ENCODE measurements at regions not wholly inside any gene's neighbourhood (a gene's known extent, or its start where the extent isn't known, plus 50 kb on each side); places are given as distances from the start of the nearest gene placed in this dataset.

DNA sequence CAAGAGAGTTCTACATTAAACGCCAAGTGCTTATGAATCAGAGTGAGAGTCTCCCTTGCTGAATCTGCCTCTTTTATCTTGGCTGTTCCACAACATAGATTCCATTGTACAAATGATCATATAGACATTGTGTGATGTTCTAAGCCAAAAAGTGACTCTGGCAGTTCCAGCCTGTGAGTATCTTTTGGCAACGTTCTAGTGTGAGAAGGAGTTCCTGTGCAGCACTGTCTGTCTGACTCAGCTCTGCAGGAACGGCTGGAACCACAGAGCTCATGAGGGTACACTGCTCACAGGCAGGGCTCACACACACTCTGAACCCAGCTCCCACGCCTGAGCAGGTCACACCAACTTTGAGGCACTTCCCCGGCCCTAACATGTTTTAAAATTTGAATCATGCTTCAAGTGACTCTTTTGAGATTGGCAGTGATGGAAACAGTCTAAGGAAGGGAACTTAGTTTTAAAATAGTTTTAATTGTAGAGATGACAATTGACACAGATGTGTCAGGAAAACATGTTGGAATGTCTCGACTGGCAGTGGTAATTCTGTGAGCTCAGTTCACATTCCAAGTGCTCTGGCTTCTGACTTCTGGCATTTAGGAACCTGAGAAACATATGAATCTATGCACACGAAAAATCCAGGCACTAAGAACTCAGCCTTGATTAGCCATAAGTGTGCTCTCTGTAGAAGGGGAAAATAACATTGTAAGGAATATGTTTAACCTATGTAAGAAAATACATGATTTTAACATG is 272.0 kb downstream of the UQCRFS1 start:
- H3K27ac ChIP-seq (ENCODE audit: low read depth, low read length, poor library complexity, severe bottlenecking): no peak overlapping the region
- H3K9me3 ChIP-seq (ENCODE audit: low read depth, low read length, poor library complexity, severe bottlenecking): peaks cover 23% of the 10 kb centered on the region
- no peaks in the 10 kb centered on the region for H3K27me3 ChIP-seq (replicated peaks; ENCODE audit: insufficient read depth, low read depth, low read length, poor library complexity)
- no peak overlapping the region for H3K4me3 ChIP-seq (ENCODE audit: low read depth, low read length, poor library complexity, severe bottlenecking)
- no peak for DNase-seq (ENCODE audit: low spot score)
- no peaks in the 10 kb centered on the region for H3K4me1 ChIP-seq (ENCODE audit: insufficient read depth, low read length, poor library complexity, severe bottlenecking)
- BruUV-seq (replicated peaks): no TSS peak
- ChIA-PET CTCF (no interaction called here), POLR2A (ENCODE audit: low non-redundant PET) (no interaction called here)
- no peaks in the 10 kb centered on the region for H3K36me3 ChIP-seq (ENCODE audit: insufficient read depth, low read length, poor library complexity, severe bottlenecking)
- TF ChIP-seq CTCF (conservative IDR thresholded peaks at IDR 0.05; ENCODE audit: low read depth, low read length) (no peak), EZH2 (IDR thresholded peaks at IDR 0.05; ENCODE audit: borderline replicate concordance, low read depth, low read length, poor library complexity, severe bottlenecking) (no peak)
- intact Hi-C loops (cut with micrococcal nuclease; ENCODE audit: unreplicated experiment): no loop called here

GRCh38 chr19:28939236-28939635 is 273.7 kb downstream of the UQCRFS1 start:
- Histone ChIP-seq H3K27ac (ENCODE audit: low read depth, low read length, poor library complexity, severe bottlenecking) (no peak overlapping the region), H3K9me3 (ENCODE audit: low read depth, low read length, poor library complexity, severe bottlenecking) (peaks cover 14% of the 10 kb centered on the region), H3K36me3 (ENCODE audit: insufficient read depth, low read length, poor library complexity, severe bottlenecking) (no peaks in the 10 kb centered on the region), H3K27me3 (replicated peaks; ENCODE audit: insufficient read depth, low read depth, low read length, poor library complexity) (no peaks in the 10 kb centered on the region), H3K4me3 (ENCODE audit: low read depth, low read length, poor library complexity, severe bottlenecking) (no peak overlapping the region), H3K4me1 (ENCODE audit: insufficient read depth, low read length, poor library complexity, severe bottlenecking) (no peaks in the 10 kb centered on the region)
- DNase-seq (ENCODE audit: low spot score): no peak
- no TSS peak for BruUV-seq (replicated peaks)
- ChIA-PET CTCF (no interaction called here), POLR2A (ENCODE audit: low non-redundant PET) (no interaction called here)
- TF ChIP-seq CTCF (conservative IDR thresholded peaks at IDR 0.05; ENCODE audit: low read depth, low read length) (no peak), EZH2 (IDR thresholded peaks at IDR 0.05; ENCODE audit: borderline replicate concordance, low read depth, low read length, poor library complexity, severe bottlenecking) (no peak)
- intact Hi-C loops (cut with micrococcal nuclease; ENCODE audit: unreplicated experiment): no loop called here

GRCh38 chr19:28936001-28936400 is 276.9 kb downstream of the UQCRFS1 start:
- no peaks in the 10 kb centered on the region for H3K36me3 ChIP-seq (ENCODE audit: insufficient read depth, low read length, poor library complexity, severe bottlenecking)
- H3K4me1 ChIP-seq (ENCODE audit: insufficient read depth, low read length, poor library complexity, severe bottlenecking): no peaks in the 10 kb centered on the region
- no peak overlapping the region for H3K27ac ChIP-seq (ENCODE audit: low read depth, low read length, poor library complexity, severe bottlenecking)
- no peaks in the 10 kb centered on the region for H3K27me3 ChIP-seq (replicated peaks; ENCODE audit: insufficient read depth, low read depth, low read length, poor library complexity)
- no TSS peak for BruUV-seq (replicated peaks)
- H3K9me3 ChIP-seq (ENCODE audit: low read depth, low read length, poor library complexity, severe bottlenecking): peaks cover 5% of the 10 kb centered on the region
- intact Hi-C loops (cut with micrococcal nuclease; ENCODE audit: unreplicated experiment): no loop called here
- TF ChIP-seq EZH2 (IDR thresholded peaks at IDR 0.05; ENCODE audit: borderline replicate concordance, low read depth, low read length, poor library complexity, severe bottlenecking) (no peak), CTCF (conservative IDR thresholded peaks at IDR 0.05; ENCODE audit: low read depth, low read length) (no peak)
- ChIA-PET POLR2A (ENCODE audit: low non-redundant PET) (no interaction called here), CTCF (no interaction called here)
- no peak overlapping the region for H3K4me3 ChIP-seq (ENCODE audit: low read depth, low read length, poor library complexity, severe bottlenecking)
- DNase-seq (ENCODE audit: low spot score): no peak
